Neural cell (in vitro differentiated cells): ENCODE measurements at regions not wholly inside any gene's neighbourhood (a gene's known extent, or its start where the extent isn't known, plus 50 kb on each side); places are given as distances from the start of the nearest gene placed in this dataset.

Source experiments
- H2AFZ ChIP-seq: fragments of 200-600, 300-800 bp; sonication (generic), shearing (Covaris generic); 2 replicates; pipeline ENCODE4 v1.6.0; 2014; ENCODE audit warnings: low read depth, mild to moderate bottlenecking, antibody characterized with exemption, low read length, moderate library complexity
- H3F3A ChIP-seq: fragments of 200-600 bp; shearing (Covaris generic); 2 replicates; pipeline ENCODE4 v1.6.1; 2016; ENCODE audit warnings: mild to moderate bottlenecking, moderate library complexity, mixed read lengths, antibody characterized with exemption, low read length; ENCODE audit not compliant: insufficient read depth, poor library complexity, severe bottlenecking
- H3K27ac ChIP-seq: fragments of 200-600, 300-800 bp; sonication (generic), shearing (Covaris generic); 2 replicates; pipeline ENCODE4 v1.5.1; 2014; ENCODE audit warnings: mild to moderate bottlenecking, low read length, moderate library complexity
- H3K27me3 ChIP-seq: fragments of 300-800, 200-600 bp; sonication (generic), shearing (Covaris generic); 2 replicates; pipeline ENCODE4 v1.6.0; 2014; ENCODE audit warnings: mild to moderate bottlenecking, low read depth, low read length, moderate library complexity; ENCODE audit not compliant: insufficient read depth
- H3K36me3 ChIP-seq: fragments of 300-800, 200-600 bp; sonication (generic), shearing (Covaris generic); 2 replicates; pipeline ENCODE4 v1.5.1; 2014; ENCODE audit warnings: mild to moderate bottlenecking, antibody characterized with exemption, low read length, moderate library complexity; ENCODE audit not compliant: insufficient read depth
- H3K4me2 ChIP-seq: fragments of 300-800, 200-600 bp; sonication (generic), shearing (Covaris generic); 2 replicates; pipeline ENCODE4 v1.6.0; 2014; ENCODE audit warnings: mild to moderate bottlenecking, low read length
- H3K4me3 ChIP-seq: fragments of 300-800, 200-600 bp; sonication (generic), shearing (Covaris generic); 2 replicates; pipeline ENCODE4 v1.5.1; 2014; ENCODE audit warnings: mild to moderate bottlenecking, low read length, moderate library complexity
- H3K79me2 ChIP-seq: fragments of 200-600 bp; shearing (Covaris generic); replicated peaks from 2 replicates; pipeline ENCODE4 v1.6.0; 2014; ENCODE audit warnings: mild to moderate bottlenecking, low read length, moderate library complexity; ENCODE audit not compliant: insufficient read depth
- H3K9ac ChIP-seq: fragments of 300-800, 200-600 bp; sonication (generic), shearing (Covaris generic); 2 replicates; pipeline ENCODE4 v1.6.1; 2016; ENCODE audit warnings: mild to moderate bottlenecking, low read length, mixed read lengths
- H3K9me2 ChIP-seq: fragments of 200-600 bp; shearing (Covaris generic); 2 replicates; pipeline ENCODE4 v1.6.1; 2016; ENCODE audit warnings: mild to moderate bottlenecking, low read length, mixed read lengths; ENCODE audit not compliant: insufficient read depth
- H3K9me3 ChIP-seq: fragments of 200-600, 300-800 bp; sonication (generic), shearing (Covaris generic); 2 replicates; pipeline ENCODE4 v1.6.1; 2016; ENCODE audit warnings: mild to moderate bottlenecking, mixed run types, low read length, moderate library complexity, mixed read lengths
- H4K20me1 ChIP-seq: fragments of 200-600 bp; shearing (Covaris generic); 2 replicates; pipeline ENCODE4 v1.6.1; 2016; ENCODE audit warnings: mild to moderate bottlenecking, mixed run types; ENCODE audit not compliant: insufficient read depth
- EP300 ChIP-seq: fragments of 450-650 bp; conservative IDR thresholded peaks from 2 replicates; pipeline ENCODE4 v1.6.1; 2014; ENCODE audit warnings: antibody characterized with exemption, mild to moderate bottlenecking, moderate library complexity; ENCODE audit not compliant: poor library complexity, severe bottlenecking
- EZH2 ChIP-seq: fragments of 200-600, 300-800 bp; shearing (Covaris generic), sonication (generic); IDR thresholded peaks from 2 replicates; pipeline ENCODE4 v1.6.1; 2014; ENCODE audit warnings: antibody characterized with exemption, low read length, borderline replicate concordance, mild to moderate bottlenecking; ENCODE audit not compliant: insufficient read depth, poor library complexity, severe bottlenecking
- MXI1 ChIP-seq: fragments of 450-650 bp; conservative IDR thresholded peaks from 2 replicates; pipeline ENCODE4 v1.6.1; 2014; ENCODE audit warnings: antibody characterized with exemption, mild to moderate bottlenecking; ENCODE audit not compliant: poor library complexity, severe bottlenecking
- POLR2AphosphoS5 ChIP-seq: IDR thresholded peaks from 2 replicates; pipeline ENCODE4 v1.6.1; 2012
- RAD21 ChIP-seq: fragments of 450-650 bp; conservative IDR thresholded peaks from 2 replicates; pipeline ENCODE4 v1.6.1; 2014; ENCODE audit warnings: antibody characterized with exemption, mild to moderate bottlenecking, moderate library complexity
- SMC3 ChIP-seq: fragments of 450-650 bp; conservative IDR thresholded peaks from 2 replicates; pipeline ENCODE4 v1.6.1; 2014; ENCODE audit warnings: antibody characterized with exemption, mild to moderate bottlenecking, moderate library complexity; ENCODE audit not compliant: poor library complexity
- TAF1 ChIP-seq: IDR thresholded peaks from 2 replicates; pipeline ENCODE4 v1.6.1; 2012; ENCODE audit warnings: low read depth
- TF ChIP-seq, protein P1 (sequence below): IDR thresholded peaks from 2 replicates; pipeline ENCODE4 v1.6.1; 2012; ENCODE audit warnings: borderline replicate concordance
- TF ChIP-seq, protein P2 (sequence below): fragments of 450-650 bp; IDR thresholded peaks from 2 replicates; pipeline ENCODE4 v1.5.1; 2014; ENCODE audit warnings: antibody characterized with exemption, mild to moderate bottlenecking, moderate library complexity; ENCODE audit not compliant: poor library complexity, severe bottlenecking

- TF ChIP-seq SMC3 (no peak), POLR2AphosphoS5 (no peak), TAF1 (no peak), EP300 (no peak), MXI1 (no peak), RAD21 (no peak), EZH2 (no peak)
- TF ChIP-seq, protein P1, sequence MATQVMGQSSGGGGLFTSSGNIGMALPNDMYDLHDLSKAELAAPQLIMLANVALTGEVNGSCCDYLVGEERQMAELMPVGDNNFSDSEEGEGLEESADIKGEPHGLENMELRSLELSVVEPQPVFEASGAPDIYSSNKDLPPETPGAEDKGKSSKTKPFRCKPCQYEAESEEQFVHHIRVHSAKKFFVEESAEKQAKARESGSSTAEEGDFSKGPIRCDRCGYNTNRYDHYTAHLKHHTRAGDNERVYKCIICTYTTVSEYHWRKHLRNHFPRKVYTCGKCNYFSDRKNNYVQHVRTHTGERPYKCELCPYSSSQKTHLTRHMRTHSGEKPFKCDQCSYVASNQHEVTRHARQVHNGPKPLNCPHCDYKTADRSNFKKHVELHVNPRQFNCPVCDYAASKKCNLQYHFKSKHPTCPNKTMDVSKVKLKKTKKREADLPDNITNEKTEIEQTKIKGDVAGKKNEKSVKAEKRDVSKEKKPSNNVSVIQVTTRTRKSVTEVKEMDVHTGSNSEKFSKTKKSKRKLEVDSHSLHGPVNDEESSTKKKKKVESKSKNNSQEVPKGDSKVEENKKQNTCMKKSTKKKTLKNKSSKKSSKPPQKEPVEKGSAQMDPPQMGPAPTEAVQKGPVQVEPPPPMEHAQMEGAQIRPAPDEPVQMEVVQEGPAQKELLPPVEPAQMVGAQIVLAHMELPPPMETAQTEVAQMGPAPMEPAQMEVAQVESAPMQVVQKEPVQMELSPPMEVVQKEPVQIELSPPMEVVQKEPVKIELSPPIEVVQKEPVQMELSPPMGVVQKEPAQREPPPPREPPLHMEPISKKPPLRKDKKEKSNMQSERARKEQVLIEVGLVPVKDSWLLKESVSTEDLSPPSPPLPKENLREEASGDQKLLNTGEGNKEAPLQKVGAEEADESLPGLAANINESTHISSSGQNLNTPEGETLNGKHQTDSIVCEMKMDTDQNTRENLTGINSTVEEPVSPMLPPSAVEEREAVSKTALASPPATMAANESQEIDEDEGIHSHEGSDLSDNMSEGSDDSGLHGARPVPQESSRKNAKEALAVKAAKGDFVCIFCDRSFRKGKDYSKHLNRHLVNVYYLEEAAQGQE, result no peak
- TF ChIP-seq, protein P2, sequence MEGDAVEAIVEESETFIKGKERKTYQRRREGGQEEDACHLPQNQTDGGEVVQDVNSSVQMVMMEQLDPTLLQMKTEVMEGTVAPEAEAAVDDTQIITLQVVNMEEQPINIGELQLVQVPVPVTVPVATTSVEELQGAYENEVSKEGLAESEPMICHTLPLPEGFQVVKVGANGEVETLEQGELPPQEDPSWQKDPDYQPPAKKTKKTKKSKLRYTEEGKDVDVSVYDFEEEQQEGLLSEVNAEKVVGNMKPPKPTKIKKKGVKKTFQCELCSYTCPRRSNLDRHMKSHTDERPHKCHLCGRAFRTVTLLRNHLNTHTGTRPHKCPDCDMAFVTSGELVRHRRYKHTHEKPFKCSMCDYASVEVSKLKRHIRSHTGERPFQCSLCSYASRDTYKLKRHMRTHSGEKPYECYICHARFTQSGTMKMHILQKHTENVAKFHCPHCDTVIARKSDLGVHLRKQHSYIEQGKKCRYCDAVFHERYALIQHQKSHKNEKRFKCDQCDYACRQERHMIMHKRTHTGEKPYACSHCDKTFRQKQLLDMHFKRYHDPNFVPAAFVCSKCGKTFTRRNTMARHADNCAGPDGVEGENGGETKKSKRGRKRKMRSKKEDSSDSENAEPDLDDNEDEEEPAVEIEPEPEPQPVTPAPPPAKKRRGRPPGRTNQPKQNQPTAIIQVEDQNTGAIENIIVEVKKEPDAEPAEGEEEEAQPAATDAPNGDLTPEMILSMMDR, result no peak
- no peaks in the 10 kb centered on the region for H3K36me3 ChIP-seq
- H3K9me2 ChIP-seq, result no peaks in the 10 kb centered on the region
- H3K79me2 ChIP-seq, result no peaks in the 10 kb centered on the region
- no peak overlapping the region for H3K4me2 ChIP-seq
- no peaks in the 10 kb centered on the region for H3K9me3 ChIP-seq
- no peak overlapping the region for H3K9ac ChIP-seq
- no peaks in the 10 kb centered on the region for H4K20me1 ChIP-seq
- H3K4me3 ChIP-seq, result no peak overlapping the region
- no peak overlapping the region for H3K27ac ChIP-seq
- peaks cover 4% of the 10 kb centered on the region for H3F3A ChIP-seq
- no peak overlapping the region for H2AFZ ChIP-seq
- H3K27me3 ChIP-seq, result no peaks in the 10 kb centered on the region
Observed at GRCh38 chr18:41021089-41021488, 933.9 kb upstream of the PIK3C3 start.

GRCh38 chr18:41012194-41012593 lies 942.8 kb upstream of the PIK3C3 start:
- TF ChIP-seq RAD21, result no peak
- TF ChIP-seq, protein P1, result no peak
- TF ChIP-seq SMC3, result no peak
- TF ChIP-seq TAF1, result no peak
- no peak for TF ChIP-seq EZH2
- no peak for TF ChIP-seq POLR2AphosphoS5
- TF ChIP-seq MXI1, result no peak
- TF ChIP-seq EP300, result no peak
- TF ChIP-seq, protein P2, result no peak
- H4K20me1 ChIP-seq, result no peaks in the 10 kb centered on the region
- no peaks in the 10 kb centered on the region for H3F3A ChIP-seq
- H3K4me2 ChIP-seq, result no peak overlapping the region
- no peaks in the 10 kb centered on the region for H3K79me2 ChIP-seq
- no peaks in the 10 kb centered on the region for H3K36me3 ChIP-seq
- no peaks in the 10 kb centered on the region for H3K9me2 ChIP-seq
- no peaks in the 10 kb centered on the region for H3K27me3 ChIP-seq
- H2AFZ ChIP-seq, result no peak overlapping the region
- H3K4me3 ChIP-seq, result no peak overlapping the region
- H3K27ac ChIP-seq, result no peak overlapping the region
- H3K9ac ChIP-seq, result no peak overlapping the region
- H3K9me3 ChIP-seq, result no peaks in the 10 kb centered on the region
